ENCODE measurements at regions not wholly inside any gene's neighbourhood (a gene's known extent, or its start where the extent isn't known, plus 50 kb on each side); places are given as distances from the start of the nearest gene placed in this dataset.
"Not testable (repeated sequence)": the region's sequence is repeated elsewhere in the genome, so short reads cannot be mapped to it uniquely, and the experiment has no call there.

GRCh38 chr7:29638841-29639240 is 75.2 kb downstream of the PRR15 start:
- DNase-seq; H4K20me1 ChIP-seq (ENCODE audit: insufficient read depth, low read length); H3K4me3 ChIP-seq (ENCODE audit: insufficient read depth, low read depth, low read length); H3K56ac ChIP-seq (ENCODE audit: extremely low read depth, insufficient read depth, low read length); H3K79me1 ChIP-seq (ENCODE audit: low read depth in 1 of 2, low read length in 2 of 2); H2BK5ac ChIP-seq (ENCODE audit: low read depth, low read length, poor library complexity, severe bottlenecking); H3K27me3 ChIP-seq (ENCODE audit: control insufficient read depth, insufficient read depth, low read length); H2AFZ ChIP-seq (replicated peaks; ENCODE audit: low read length, poor library complexity); H4K91ac ChIP-seq (ENCODE audit: insufficient read depth, low read depth, low read length); H3K9me1 ChIP-seq (ENCODE audit: insufficient read depth, low read length); H2BK20ac ChIP-seq (ENCODE audit: low read depth, low read length); H3K36me3 ChIP-seq (ENCODE audit: control insufficient read depth, insufficient read depth, low read length); H3K23ac ChIP-seq (ENCODE audit: low read depth, low read length); H3K18ac ChIP-seq (ENCODE audit: low read depth, low read length); POLR2A ChIA-PET (ENCODE audit: unreplicated experiment); H3K4me1 ChIP-seq (ENCODE audit: control insufficient read depth, insufficient read depth, low read length); H3K4me2 ChIP-seq (ENCODE audit: low read depth, low read length); CTCF ChIA-PET; H4K5ac ChIP-seq (ENCODE audit: low read depth, low read length); H4K8ac ChIP-seq (ENCODE audit: low read depth in 2 of 2, low read length in 2 of 2); H3K9me3 ChIP-seq (ENCODE audit: control insufficient read depth, insufficient read depth, low read length); H3K4ac ChIP-seq (ENCODE audit: low read depth, low read length); H3K9ac ChIP-seq (ENCODE audit: low read depth, low read length); H2BK15ac ChIP-seq (ENCODE audit: low read depth, low read length); H3K27ac ChIP-seq (ENCODE audit: insufficient read depth, low read length); ATAC-seq (ENCODE audit: low read depth); dilution Hi-C loops (cut with HindIII; ENCODE audit: low sequenced_read_pairs, unreplicated experiment); in situ Hi-C loops (cut with MboI; ENCODE audit: low sequenced_read_pairs); BruUV-seq (replicated peaks); H2AK5ac ChIP-seq (ENCODE audit: low read depth, low read length); H3K14ac ChIP-seq (replicated peaks; ENCODE audit: low read depth, low read length); H2BK120ac ChIP-seq (ENCODE audit: low read depth, low read length); H2AK9ac ChIP-seq (replicated peaks; ENCODE audit: low read depth, low read length, poor library complexity): not testable (repeated sequence)
- intact Hi-C loops (cut with micrococcal nuclease), result loop anchor here (5.0 kb wide), 2 partner anchors 283 to 423 kb away; no protein-coding TSS in a partner anchor
- no CpG with 5 or more reads among the region's 3 CpGs for WGBS, 2 experiments (ENCODE audit: extremely low coverage in 2 of 2, insufficient read length in 1 of 2)
